Smooth muscle cell (in vitro differentiated cells): ENCODE measurements at regions not wholly inside any gene's neighbourhood (a gene's known extent, or its start where the extent isn't known, plus 50 kb on each side); places are given as distances from the start of the nearest gene placed in this dataset.

Source experiments
- DNase-seq: peaks from one replicate; lab custom pipeline; 2025; ENCODE audit not compliant: unreplicated experiment; lab: John Stamatoyannopoulos, UW
- H2AFZ ChIP-seq: fragments of 200-600 bp; sonication (generic); 2 replicates; pipeline ENCODE4 v1.6.0; 2016; ENCODE audit warnings: antibody characterized with exemption, low read depth, mild to moderate bottlenecking
- H3F3A ChIP-seq: fragments of 200-600 bp; sonication (generic); 2 replicates; pipeline ENCODE4 v1.6.0; 2017; ENCODE audit warnings: antibody characterized with exemption, low read depth
- H3K27ac ChIP-seq: fragments of 200-600 bp; sonication (generic); 2 replicates; pipeline ENCODE4 v1.5.1; 2016; ENCODE audit warnings: low read depth, mild to moderate bottlenecking
- H3K27me3 ChIP-seq: fragments of 200-600 bp; sonication (generic); 2 replicates; pipeline ENCODE4 v1.6.1; 2016; ENCODE audit warnings: low read depth, mild to moderate bottlenecking
- H3K36me3 ChIP-seq: fragments of 200-600 bp; sonication (generic); 2 replicates; pipeline ENCODE4 v1.5.1; 2016; ENCODE audit warnings: low read depth
- H3K4me1 ChIP-seq: fragments of 200-600 bp; sonication (generic); 2 replicates; pipeline ENCODE4 v1.5.1; 2016; ENCODE audit warnings: low read depth
- H3K4me2 ChIP-seq: fragments of 200-600 bp; sonication (generic); 2 replicates; pipeline ENCODE4 v1.6.0; 2016; ENCODE audit warnings: mild to moderate bottlenecking
- H3K4me3 ChIP-seq: fragments of 200-600 bp; sonication (generic); 2 replicates; pipeline ENCODE4 v1.5.1; 2016; ENCODE audit warnings: mild to moderate bottlenecking
- H3K79me2 ChIP-seq: fragments of 200-600 bp; sonication (generic); 2 replicates; pipeline ENCODE4 v1.6.0; 2016; ENCODE audit warnings: low read depth, mild to moderate bottlenecking
- H3K9ac ChIP-seq: fragments of 200-600 bp; sonication (generic); 2 replicates; pipeline ENCODE4 v1.6.0; 2016; ENCODE audit warnings: low read depth
- H3K9me3 ChIP-seq: fragments of 200-600 bp; sonication (generic); replicated peaks from 2 replicates; pipeline ENCODE4 v1.5.1; 2016; ENCODE audit warnings: low read depth
- H4K20me1 ChIP-seq: fragments of 200-600 bp; sonication (generic); 2 replicates; pipeline ENCODE4 v1.6.0; 2016; ENCODE audit warnings: low read depth
- CTCF ChIP-seq: fragments of 200-600 bp; sonication (generic); IDR thresholded peaks from 2 replicates; pipeline ENCODE4 v1.5.1; 2017; ENCODE audit warnings: borderline replicate concordance, mild to moderate bottlenecking, antibody characterized with exemption; ENCODE audit not compliant: insufficient read depth, poor library complexity, severe bottlenecking
- WGBS: methylation state at CpG from one replicate; pipeline ENCODE4 v1.1.7; 2016; ENCODE audit warnings: low lambda C conversion rate; 5-methylcytosine and 5-hydroxymethylcytosine counted together

DNA sequence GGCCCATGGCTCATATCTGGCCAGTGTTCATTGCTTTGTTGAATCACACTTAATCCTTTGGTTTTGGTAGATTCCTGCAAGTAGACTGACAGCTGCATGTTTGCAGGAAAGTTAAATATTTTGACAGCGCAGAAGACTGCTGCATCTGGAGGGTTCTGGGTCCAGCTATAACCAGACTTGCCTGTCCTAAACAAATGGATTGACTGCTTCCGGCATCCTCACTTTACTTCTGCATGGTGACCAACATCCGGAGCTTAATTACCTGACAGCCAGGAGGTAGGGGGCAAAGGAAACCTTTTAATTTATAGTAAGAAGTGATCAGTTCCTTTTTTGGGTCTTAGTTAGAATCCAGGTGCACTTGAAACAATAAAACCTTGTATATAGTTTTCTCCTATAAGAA is 263.3 kb downstream of the SNX10 start:
- Histone ChIP-seq H4K20me1 (no peaks in the 10 kb centered on the region), H2AFZ (no peak overlapping the region), H3K79me2 (no peaks in the 10 kb centered on the region), H3K9ac (no peak overlapping the region), H3K4me1 (no peaks in the 10 kb centered on the region), H3K4me3 (no peak overlapping the region), H3K9me3 (no peaks in the 10 kb centered on the region), H3K27ac (no peak overlapping the region), H3F3A (no peaks in the 10 kb centered on the region), H3K36me3 (no peaks in the 10 kb centered on the region), H3K27me3 (peaks cover 11% of the 10 kb centered on the region), H3K4me2 (no peak overlapping the region)
- WGBS: 98% methylated on average over 3 of the region's 3 CpGs
- DNase-seq: no peak
- no peak for TF ChIP-seq CTCF

DNA sequence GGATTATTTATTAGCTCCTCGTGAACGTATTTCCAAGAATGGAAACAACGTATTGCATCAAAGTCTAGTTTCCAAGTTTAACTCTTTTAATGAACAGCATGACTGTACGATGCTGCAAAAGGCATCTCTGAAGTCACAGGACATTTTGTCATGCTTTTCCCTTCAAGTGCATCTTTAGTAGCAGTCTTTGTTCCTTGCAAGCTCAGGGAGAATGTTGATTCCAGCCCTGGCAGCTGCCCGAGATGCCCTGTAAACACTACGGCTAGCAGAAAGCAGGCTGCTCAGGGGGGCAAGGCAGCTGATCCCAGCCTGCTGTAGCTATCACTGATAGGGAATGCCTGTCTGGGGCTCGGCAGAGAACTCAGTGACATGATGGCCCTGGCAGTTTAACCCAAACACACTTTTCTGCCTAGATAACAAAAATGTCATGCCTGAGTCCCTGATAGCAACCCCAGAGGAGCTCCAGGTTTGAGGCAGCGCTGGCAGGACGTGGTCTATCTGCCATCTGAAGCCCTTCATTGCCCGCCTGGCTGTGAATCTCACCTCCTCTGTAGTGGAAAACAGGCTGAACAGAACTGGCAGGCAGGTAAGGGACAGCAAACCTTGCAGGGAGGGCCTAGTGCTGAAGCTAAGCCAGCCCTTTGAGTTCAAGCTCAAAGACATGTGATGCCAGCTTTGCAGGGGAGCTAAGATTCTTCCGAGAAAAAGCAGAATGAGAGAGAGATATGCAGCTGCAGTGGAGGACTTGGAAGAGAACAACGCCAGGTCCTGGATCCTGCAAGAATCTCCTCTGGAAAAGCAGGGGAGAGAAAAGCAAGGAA is 264.6 kb downstream of the SNX10 start:
- no peaks in the 10 kb centered on the region for H3K4me1 ChIP-seq
- no peak overlapping the region for H3K9ac ChIP-seq
- H2AFZ ChIP-seq: no peak overlapping the region
- no peaks in the 10 kb centered on the region for H4K20me1 ChIP-seq
- no peaks in the 10 kb centered on the region for H3K9me3 ChIP-seq
- H3K27ac ChIP-seq: no peak overlapping the region
- H3K27me3 ChIP-seq: peaks cover 10% of the 10 kb centered on the region
- H3K79me2 ChIP-seq: no peaks in the 10 kb centered on the region
- no peaks in the 10 kb centered on the region for H3K36me3 ChIP-seq
- H3F3A ChIP-seq: no peaks in the 10 kb centered on the region
- no peak overlapping the region for H3K4me2 ChIP-seq
- no peak for DNase-seq
- no peak for TF ChIP-seq CTCF
- no peak overlapping the region for H3K4me3 ChIP-seq
- WGBS: 60% methylated on average over 12 of the region's 12 CpGs

GRCh38 chr7:26560526-26561256 is 269.0 kb downstream of the SNX10 start:
- 75% methylated on average over 5 of the region's 5 CpGs for WGBS
- no peak overlapping the region for H3K27ac ChIP-seq
- H3K79me2 ChIP-seq: no peaks in the 10 kb centered on the region
- H3K4me3 ChIP-seq: no peak overlapping the region
- no peak overlapping the region for H3K4me2 ChIP-seq
- H3K4me1 ChIP-seq: no peaks in the 10 kb centered on the region
- TF ChIP-seq CTCF: no peak
- no peak overlapping the region for H2AFZ ChIP-seq
- no peak for DNase-seq
- no peaks in the 10 kb centered on the region for H3K9me3 ChIP-seq
- H4K20me1 ChIP-seq: no peaks in the 10 kb centered on the region
- H3K9ac ChIP-seq: no peak overlapping the region
- no peaks in the 10 kb centered on the region for H3F3A ChIP-seq
- H3K27me3 ChIP-seq: no peaks in the 10 kb centered on the region
- H3K36me3 ChIP-seq: no peaks in the 10 kb centered on the region
